ENCODE measurements at regions not wholly inside any gene's neighbourhood (a gene's known extent, or its start where the extent isn't known, plus 50 kb on each side); places are given as distances from the start of the nearest gene placed in this dataset.

DNA sequence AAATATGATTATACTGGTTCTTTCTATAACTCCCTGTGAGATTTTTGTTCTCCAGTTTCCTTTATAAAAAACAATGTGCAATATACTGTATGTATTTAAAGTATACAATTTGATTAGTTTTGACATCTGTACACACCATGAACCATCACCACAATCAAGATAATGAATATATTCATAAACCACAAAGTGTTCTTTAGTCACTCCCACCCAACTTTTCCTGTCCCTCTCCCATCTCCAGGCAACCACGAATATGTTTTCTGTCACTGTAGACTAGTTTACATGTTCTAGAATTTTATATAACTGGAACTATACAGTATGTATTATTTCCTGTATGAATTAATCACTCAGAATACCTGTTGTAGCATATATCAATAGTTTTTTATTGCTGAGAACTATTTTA is 177.0 kb upstream of the MBNL1 start:
- peaks cover 0 to 1% (median 0%) of the 10 kb centered on the region in 7 donors for H3K9me3 Mint-ChIP-seq
- Histone ChIP-seq H4K20me1 (ENCODE audit: insufficient read depth, low read length) (no peaks in the 10 kb centered on the region), H3K4me1 (ENCODE audit: control insufficient read depth in 1 of 2, insufficient read depth in 2 of 2, low read length in 2 of 2) (peaks cover 9 to 10% of the 10 kb centered on the region in 2 donors), H3K4me3 (replicated peaks in 1 of 3; ENCODE audit: low read depth in 2 of 3, low read length in 3 of 3) (no peak overlapping the region), H3K9ac (ENCODE audit: insufficient read depth, low read length, poor library complexity, severe bottlenecking) (no peak overlapping the region), H3K9me3 (replicated peaks in 1 of 2; ENCODE audit: control insufficient read depth in 1 of 2, insufficient read depth in 1 of 2, low read length in 2 of 2) (no peaks in the 10 kb centered on the region), H3K4me2 (replicated peaks; ENCODE audit: extremely low read depth, low read length, poor library complexity, severe bottlenecking) (no peak overlapping the region), H3K79me2 (ENCODE audit: insufficient read depth, low read length) (no peaks in the 10 kb centered on the region), H3K27me3 (ENCODE audit: control insufficient read depth in 2 of 2, insufficient read depth in 2 of 2, low read length in 2 of 2) (no peaks in the 10 kb centered on the region), H3K27ac (ENCODE audit: low read depth in 1 of 2, low read length in 2 of 2) (no peak overlapping the region), H3K36me3 (replicated peaks in 1 of 2; ENCODE audit: control insufficient read depth in 1 of 2, insufficient read depth in 2 of 2, low read length in 2 of 2) (no peaks in the 10 kb centered on the region), H2AFZ (ENCODE audit: insufficient read depth, low read depth, low read length, poor library complexity, severe bottlenecking) (no peak overlapping the region)
- TF ChIP-seq, protein P1, sequence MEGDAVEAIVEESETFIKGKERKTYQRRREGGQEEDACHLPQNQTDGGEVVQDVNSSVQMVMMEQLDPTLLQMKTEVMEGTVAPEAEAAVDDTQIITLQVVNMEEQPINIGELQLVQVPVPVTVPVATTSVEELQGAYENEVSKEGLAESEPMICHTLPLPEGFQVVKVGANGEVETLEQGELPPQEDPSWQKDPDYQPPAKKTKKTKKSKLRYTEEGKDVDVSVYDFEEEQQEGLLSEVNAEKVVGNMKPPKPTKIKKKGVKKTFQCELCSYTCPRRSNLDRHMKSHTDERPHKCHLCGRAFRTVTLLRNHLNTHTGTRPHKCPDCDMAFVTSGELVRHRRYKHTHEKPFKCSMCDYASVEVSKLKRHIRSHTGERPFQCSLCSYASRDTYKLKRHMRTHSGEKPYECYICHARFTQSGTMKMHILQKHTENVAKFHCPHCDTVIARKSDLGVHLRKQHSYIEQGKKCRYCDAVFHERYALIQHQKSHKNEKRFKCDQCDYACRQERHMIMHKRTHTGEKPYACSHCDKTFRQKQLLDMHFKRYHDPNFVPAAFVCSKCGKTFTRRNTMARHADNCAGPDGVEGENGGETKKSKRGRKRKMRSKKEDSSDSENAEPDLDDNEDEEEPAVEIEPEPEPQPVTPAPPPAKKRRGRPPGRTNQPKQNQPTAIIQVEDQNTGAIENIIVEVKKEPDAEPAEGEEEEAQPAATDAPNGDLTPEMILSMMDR (IDR thresholded peaks at IDR 0.05), result no peak
- WGBS (ENCODE audit: insufficient coverage), result no CpG with 5 or more reads among the region's 1 CpG
- intact Hi-C loops (cut with micrococcal nuclease), result no loop called here
- no peak overlapping the region for H3K27ac Mint-ChIP-seq
- peaks cover 16% of the 10 kb centered on the region for H3K4me1 Mint-ChIP-seq
- no peak for DNase-seq
- H3K27me3 Mint-ChIP-seq (ENCODE audit: low read depth in 3 of 3), result no peaks in the 10 kb centered on the region
- no peaks in the 10 kb centered on the region for H3K36me3 Mint-ChIP-seq
- H3K4me3 Mint-ChIP-seq, result no peak overlapping the region

DNA sequence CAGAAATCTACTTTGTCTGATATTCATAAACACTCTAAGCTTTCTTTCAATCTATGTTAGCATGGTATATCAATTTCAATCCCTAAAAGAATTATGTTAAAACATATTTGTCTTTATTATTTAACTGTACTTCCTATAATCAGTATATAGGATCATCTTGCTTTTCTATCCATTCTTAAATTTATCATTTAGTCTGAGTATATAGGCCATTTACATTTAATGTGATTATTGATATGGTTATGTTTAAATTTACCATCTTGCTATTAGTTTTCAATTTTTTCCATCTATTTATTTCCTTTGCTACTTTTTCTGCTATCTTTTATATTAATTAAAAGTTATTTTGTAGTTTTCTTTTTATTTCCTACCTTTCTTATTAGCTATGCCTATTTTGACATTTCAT is 174.8 kb upstream of the MBNL1 start:
- Histone ChIP-seq H3K4me1 (ENCODE audit: control insufficient read depth in 1 of 2, insufficient read depth in 2 of 2, low read length in 2 of 2) (peaks cover 13 to 15% of the 10 kb centered on the region in 2 donors), H3K36me3 (replicated peaks in 1 of 2; ENCODE audit: control insufficient read depth in 1 of 2, insufficient read depth in 2 of 2, low read length in 2 of 2) (no peaks in the 10 kb centered on the region), H4K20me1 (ENCODE audit: insufficient read depth, low read length) (no peaks in the 10 kb centered on the region), H3K9me3 (replicated peaks in 1 of 2; ENCODE audit: control insufficient read depth in 1 of 2, insufficient read depth in 1 of 2, low read length in 2 of 2) (no peaks in the 10 kb centered on the region), H3K9ac (ENCODE audit: insufficient read depth, low read length, poor library complexity, severe bottlenecking) (no peak overlapping the region), H3K79me2 (ENCODE audit: insufficient read depth, low read length) (no peaks in the 10 kb centered on the region), H3K4me3 (replicated peaks in 1 of 3; ENCODE audit: low read depth in 2 of 3, low read length in 3 of 3) (no peak overlapping the region), H3K27me3 (ENCODE audit: control insufficient read depth in 2 of 2, insufficient read depth in 2 of 2, low read length in 2 of 2) (no peaks in the 10 kb centered on the region), H3K4me2 (replicated peaks; ENCODE audit: extremely low read depth, low read length, poor library complexity, severe bottlenecking) (no peak overlapping the region), H2AFZ (ENCODE audit: insufficient read depth, low read depth, low read length, poor library complexity, severe bottlenecking) (no peak overlapping the region), H3K27ac (ENCODE audit: low read depth in 1 of 2, low read length in 2 of 2) (no peak overlapping the region)
- no peak overlapping the region for H3K27ac Mint-ChIP-seq
- intact Hi-C loops (cut with micrococcal nuclease), result no loop called here
- TF ChIP-seq, protein P1 (IDR thresholded peaks at IDR 0.05), result no peak
- H3K4me1 Mint-ChIP-seq, result peaks cover 27% of the 10 kb centered on the region
- DNase-seq, result no peak
- H3K9me3 Mint-ChIP-seq, result peaks cover 0 to 1% (median 0%) of the 10 kb centered on the region in 7 donors
- no peak overlapping the region for H3K4me3 Mint-ChIP-seq
- no peaks in the 10 kb centered on the region for H3K36me3 Mint-ChIP-seq
- peaks cover 0 to 1% (median 0%) of the 10 kb centered on the region in 3 donors for H3K27me3 Mint-ChIP-seq (ENCODE audit: low read depth in 3 of 3)

Measured in CD14-positive monocyte (primary cell).